ENCODE measurements at regions not wholly inside any gene's neighbourhood (a gene's known extent, or its start where the extent isn't known, plus 50 kb on each side); places are given as distances from the start of the nearest gene placed in this dataset.

- TF ChIP-seq CTCF (IDR thresholded peaks at IDR 0.05) (no peak), EZH2 (IDR thresholded peaks at IDR 0.05) (no peak)
These were observed 50.8 kb upstream of the PRR23E start for GRCh38 chr3:127141921-127142730.
